Mammary epithelial cell (primary cell): ENCODE measurements at regions not wholly inside any gene's neighbourhood (a gene's known extent, or its start where the extent isn't known, plus 50 kb on each side); places are given as distances from the start of the nearest gene placed in this dataset.

Experiments
- EZH2 ChIP-seq: IDR thresholded peaks from 2 replicates; pipeline ENCODE4 v1.6.1; 2012; ENCODE audit warnings: low read length, inconsistent platforms, borderline replicate concordance
- TF ChIP-seq, protein P1 (sequence below), 2 donors: IDR thresholded peaks in 1 of 2; conservative IDR thresholded peaks in 1 of 2; 2 replicates each; pipeline ENCODE4 v1.5.1; 2011 to 2012; ENCODE audit warnings: inconsistent platforms in 2 of 2, low read length in 2 of 2, mild to moderate bottlenecking in 2 of 2, control low read depth in 1 of 2, low read depth in 1 of 2; ENCODE audit not compliant: insufficient read depth in 1 of 2; ENCODE audit errors: extremely low read depth in 1 of 2

DNA sequence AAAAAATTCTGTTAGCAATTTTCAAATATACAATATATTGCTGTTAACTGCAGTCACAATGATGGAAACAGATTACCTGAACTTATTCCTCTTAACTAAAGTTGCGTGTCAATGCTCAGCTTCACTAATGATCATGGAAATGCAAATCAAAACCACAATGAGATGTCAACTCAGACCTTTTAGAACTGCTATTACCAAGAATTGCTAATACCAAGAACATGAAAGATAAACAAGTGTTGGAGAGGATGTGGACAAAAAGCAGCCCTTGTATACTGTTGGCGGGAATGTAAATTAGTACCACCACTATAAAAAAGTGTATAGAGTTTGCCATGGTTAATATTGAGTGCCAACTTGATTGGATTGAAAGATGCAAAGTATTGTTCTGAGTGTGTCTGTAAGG, 1409.7 kb upstream of the CDH18 start:
- TF ChIP-seq, protein P1, sequence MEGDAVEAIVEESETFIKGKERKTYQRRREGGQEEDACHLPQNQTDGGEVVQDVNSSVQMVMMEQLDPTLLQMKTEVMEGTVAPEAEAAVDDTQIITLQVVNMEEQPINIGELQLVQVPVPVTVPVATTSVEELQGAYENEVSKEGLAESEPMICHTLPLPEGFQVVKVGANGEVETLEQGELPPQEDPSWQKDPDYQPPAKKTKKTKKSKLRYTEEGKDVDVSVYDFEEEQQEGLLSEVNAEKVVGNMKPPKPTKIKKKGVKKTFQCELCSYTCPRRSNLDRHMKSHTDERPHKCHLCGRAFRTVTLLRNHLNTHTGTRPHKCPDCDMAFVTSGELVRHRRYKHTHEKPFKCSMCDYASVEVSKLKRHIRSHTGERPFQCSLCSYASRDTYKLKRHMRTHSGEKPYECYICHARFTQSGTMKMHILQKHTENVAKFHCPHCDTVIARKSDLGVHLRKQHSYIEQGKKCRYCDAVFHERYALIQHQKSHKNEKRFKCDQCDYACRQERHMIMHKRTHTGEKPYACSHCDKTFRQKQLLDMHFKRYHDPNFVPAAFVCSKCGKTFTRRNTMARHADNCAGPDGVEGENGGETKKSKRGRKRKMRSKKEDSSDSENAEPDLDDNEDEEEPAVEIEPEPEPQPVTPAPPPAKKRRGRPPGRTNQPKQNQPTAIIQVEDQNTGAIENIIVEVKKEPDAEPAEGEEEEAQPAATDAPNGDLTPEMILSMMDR (conservative IDR thresholded peaks at IDR 0.05 in 1 of 2, IDR thresholded peaks at IDR 0.05 in 1 of 2; ENCODE audit: extremely low read depth in 1 of 2, insufficient read depth in 1 of 2, low read depth in 1 of 2, low read length in 2 of 2): no peak
- TF ChIP-seq EZH2: no peak
